RPMI8226 (cell line): ENCODE measurements at regions not wholly inside any gene's neighbourhood (a gene's known extent, or its start where the extent isn't known, plus 50 kb on each side); places are given as distances from the start of the nearest gene placed in this dataset.

Source experiments
- DNase-seq: peaks from one replicate; pipeline ENCODE4 v3.0.0-alpha.2; 2015

- peak; percentile 72 for DNase-seq
Measured at GRCh38 chr22:22745225-22746060, 101.0 kb downstream of the GGTLC2 start.

GRCh38 chr22:22746061-22746962 lies 101.9 kb downstream of the GGTLC2 start:
- no peak for DNase-seq

GRCh38 chr22:22746963-22747933 lies 102.8 kb downstream of the GGTLC2 start:
- peak; percentile 34 for DNase-seq

- peak; percentile 48 for DNase-seq
Measured at GRCh38 chr22:22748297-22748743, 103.9 kb downstream of the GGTLC2 start.

GRCh38 chr22:22748756-22749155 lies 104.3 kb downstream of the GGTLC2 start:
- no peak for DNase-seq

- no peak for DNase-seq
Measured at GRCh38 chr22:22749167-22749758, 104.8 kb downstream of the GGTLC2 start.

- DNase-seq = no peak
Measured at GRCh38 chr22:22750335-22751042, 106.1 kb downstream of the GGTLC2 start.

- no peak for DNase-seq
Measured at GRCh38 chr22:22751043-22751603, 106.7 kb downstream of the GGTLC2 start.

- no peak for DNase-seq
Measured at GRCh38 chr22:22752199-22752555, 107.8 kb downstream of the GGTLC2 start.

GRCh38 chr22:22752556-22753477 lies 108.4 kb downstream of the GGTLC2 start:
- DNase-seq = no peak

- peak; percentile 71 for DNase-seq
Measured at GRCh38 chr22:22753526-22754267, 109.3 kb downstream of the GGTLC2 start.

GRCh38 chr22:22754268-22754657 lies 109.8 kb downstream of the GGTLC2 start:
- no peak for DNase-seq

GRCh38 chr22:22754961-22755777 lies 110.8 kb downstream of the GGTLC2 start:
- no peak for DNase-seq

- no peak for DNase-seq
Measured at GRCh38 chr22:22755778-22756100, 111.3 kb downstream of the GGTLC2 start.

GRCh38 chr22:22756109-22756508 lies 111.7 kb downstream of the GGTLC2 start:
- DNase-seq = peak; percentile 19

- peak; percentile 3 for DNase-seq
Measured at GRCh38 chr22:22756551-22757201, 112.3 kb downstream of the GGTLC2 start.

- DNase-seq = peak; percentile 73
Measured at GRCh38 chr22:22758101-22758807, 113.8 kb downstream of the GGTLC2 start.
